ENCODE measurements at regions not wholly inside any gene's neighbourhood (a gene's known extent, or its start where the extent isn't known, plus 50 kb on each side); places are given as distances from the start of the nearest gene placed in this dataset.

- Mint-ChIP-seq H3K27me3 (peaks cover 2% of the 10 kb centered on the region), H3K4me3 (no peak overlapping the region), H3K36me3 (no peaks in the 10 kb centered on the region), H3K4me1 (ENCODE audit: low read depth) (no peaks in the 10 kb centered on the region), H3K9me3 (ENCODE audit: low read depth) (peaks cover 3% of the 10 kb centered on the region), H3K27ac (no peak overlapping the region)
Observed at GRCh38 chr1:60173729-60174505, 100.3 kb upstream of the C1orf87 start.

- peaks cover 3% of the 10 kb centered on the region for H3K9me3 Mint-ChIP-seq (ENCODE audit: low read depth)
- H3K4me3 Mint-ChIP-seq: no peak overlapping the region
- peaks cover 2% of the 10 kb centered on the region for H3K27me3 Mint-ChIP-seq
- H3K36me3 Mint-ChIP-seq: no peaks in the 10 kb centered on the region
- no peaks in the 10 kb centered on the region for H3K4me1 Mint-ChIP-seq (ENCODE audit: low read depth)
- no peak overlapping the region for H3K27ac Mint-ChIP-seq
Observed at GRCh38 chr1:60173006-60173405, 99.4 kb upstream of the C1orf87 start.

DNA sequence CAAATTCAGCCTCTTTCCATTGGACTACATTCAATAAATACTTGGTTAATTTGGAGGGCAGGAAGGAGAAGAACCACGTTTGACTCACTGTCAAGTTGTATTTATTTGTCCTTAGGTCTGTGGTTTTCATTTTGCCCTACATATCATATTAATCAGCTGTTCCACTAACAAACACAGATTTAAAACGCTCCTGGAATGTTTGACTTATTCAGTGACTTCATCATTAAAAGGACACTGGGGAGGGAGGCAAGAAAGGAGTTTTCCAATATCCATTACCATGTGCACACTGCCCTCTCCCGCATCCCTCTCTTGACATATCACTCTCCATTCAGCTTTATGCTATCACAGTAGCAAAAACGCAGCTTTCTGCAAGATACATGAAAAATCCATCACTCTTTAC is 98.2 kb upstream of the C1orf87 start:
- no peak overlapping the region for H3K27ac Mint-ChIP-seq
- no peaks in the 10 kb centered on the region for H3K36me3 Mint-ChIP-seq
- H3K27me3 Mint-ChIP-seq: peaks cover 2% of the 10 kb centered on the region
- H3K4me1 Mint-ChIP-seq (ENCODE audit: low read depth): no peaks in the 10 kb centered on the region
- no peak overlapping the region for H3K4me3 Mint-ChIP-seq
- peaks cover 3% of the 10 kb centered on the region for H3K9me3 Mint-ChIP-seq (ENCODE audit: low read depth)

DNA sequence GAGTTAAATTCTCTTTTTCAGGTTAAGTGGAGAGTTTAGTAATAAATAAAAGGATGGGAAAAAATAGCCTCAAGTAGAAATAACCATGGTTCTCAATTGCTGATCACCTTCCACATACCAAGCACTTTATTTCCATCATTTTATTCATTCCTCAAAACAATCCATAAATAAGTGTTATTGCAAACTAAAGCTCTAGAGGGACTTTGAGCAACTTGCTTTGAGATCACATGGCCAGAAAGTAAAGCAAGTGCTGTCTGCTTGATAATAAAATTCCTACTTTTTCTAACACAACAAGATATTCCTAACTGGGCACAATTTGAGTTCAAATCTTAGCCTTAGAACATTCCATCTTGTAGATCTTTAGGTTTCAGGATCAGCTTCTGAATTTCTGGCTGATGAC is 97.1 kb upstream of the C1orf87 start:
- Mint-ChIP-seq H3K4me1 (ENCODE audit: low read depth) (no peaks in the 10 kb centered on the region), H3K4me3 (no peak overlapping the region), H3K27ac (no peak overlapping the region), H3K27me3 (peaks cover 2% of the 10 kb centered on the region), H3K9me3 (ENCODE audit: low read depth) (peaks cover 3% of the 10 kb centered on the region), H3K36me3 (no peaks in the 10 kb centered on the region)

DNA sequence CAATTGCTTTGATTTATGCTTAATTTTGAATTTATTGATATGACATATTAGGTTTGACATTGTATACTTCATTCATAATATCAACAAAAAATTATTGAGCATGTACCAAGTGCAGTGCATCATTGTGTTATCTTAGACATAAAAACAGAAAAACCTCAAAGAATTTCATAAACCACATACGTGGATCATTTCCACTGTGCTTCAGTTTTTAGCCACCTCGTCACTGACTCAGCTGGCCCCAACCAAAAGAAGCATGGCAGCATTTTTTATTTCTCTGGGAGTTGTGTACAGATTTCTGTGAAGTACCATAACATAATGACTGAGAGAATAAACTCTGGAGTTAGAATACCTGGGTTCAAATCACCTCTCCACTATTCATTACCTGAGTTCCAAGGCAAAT is 95.6 kb upstream of the C1orf87 start:
- no peak overlapping the region for H3K27ac Mint-ChIP-seq
- H3K9me3 Mint-ChIP-seq (ENCODE audit: low read depth): peaks cover 3% of the 10 kb centered on the region
- peaks cover 2% of the 10 kb centered on the region for H3K27me3 Mint-ChIP-seq
- H3K4me1 Mint-ChIP-seq (ENCODE audit: low read depth): no peaks in the 10 kb centered on the region
- no peaks in the 10 kb centered on the region for H3K36me3 Mint-ChIP-seq
- H3K4me3 Mint-ChIP-seq: no peak overlapping the region

DNA sequence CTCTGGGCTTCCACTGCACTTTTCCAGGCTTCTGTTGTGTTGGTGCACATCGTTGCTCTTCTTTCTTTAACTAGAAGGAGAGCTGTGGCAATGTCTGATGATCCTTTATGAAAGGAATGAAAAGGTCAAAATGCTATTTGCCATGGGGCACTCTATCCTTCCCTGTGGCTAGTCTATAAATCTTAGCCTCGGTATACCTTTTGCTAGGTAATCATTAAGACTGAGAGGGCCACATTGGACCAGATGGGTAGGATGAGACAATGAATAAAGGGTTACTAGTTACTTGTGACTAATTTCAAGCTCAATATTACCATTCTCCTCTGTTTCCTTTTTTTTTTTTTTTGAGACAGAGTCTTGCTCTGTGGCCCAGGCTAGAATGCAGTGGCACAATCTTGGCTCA is 89.4 kb upstream of the C1orf87 start:
- H3K9me3 Mint-ChIP-seq (ENCODE audit: low read depth): no peaks in the 10 kb centered on the region
- H3K4me1 Mint-ChIP-seq (ENCODE audit: low read depth): no peaks in the 10 kb centered on the region
- H3K27ac Mint-ChIP-seq: no peak overlapping the region
- H3K27me3 Mint-ChIP-seq: peaks cover 1% of the 10 kb centered on the region
- H3K4me3 Mint-ChIP-seq: no peak overlapping the region
- H3K36me3 Mint-ChIP-seq: no peaks in the 10 kb centered on the region

DNA sequence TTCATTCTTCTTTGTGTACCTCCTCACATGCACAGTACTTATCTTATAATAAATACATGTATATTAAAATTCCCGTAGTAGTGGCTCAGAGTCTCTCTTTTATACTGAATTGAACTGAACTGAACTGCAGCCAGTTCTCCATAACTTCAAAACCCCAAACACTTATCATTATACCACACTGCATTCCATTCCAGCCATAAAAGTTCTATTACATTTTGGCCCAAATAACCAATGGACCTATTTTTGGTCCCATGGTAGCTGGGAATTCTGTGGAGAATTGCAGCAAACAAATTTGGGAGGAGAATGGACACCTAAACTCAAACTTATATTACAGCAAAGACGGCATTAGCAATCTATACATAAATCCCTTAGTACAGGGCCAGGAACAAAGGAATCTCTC is 86.6 kb upstream of the C1orf87 start:
- peaks cover 5% of the 10 kb centered on the region for H3K27me3 Mint-ChIP-seq
- no peak overlapping the region for H3K27ac Mint-ChIP-seq
- H3K9me3 Mint-ChIP-seq (ENCODE audit: low read depth): no peaks in the 10 kb centered on the region
- no peaks in the 10 kb centered on the region for H3K4me1 Mint-ChIP-seq (ENCODE audit: low read depth)
- no peak overlapping the region for H3K4me3 Mint-ChIP-seq
- H3K36me3 Mint-ChIP-seq: no peaks in the 10 kb centered on the region

- no peaks in the 10 kb centered on the region for H3K36me3 Mint-ChIP-seq
- no peak overlapping the region for H3K4me3 Mint-ChIP-seq
- no peaks in the 10 kb centered on the region for H3K9me3 Mint-ChIP-seq (ENCODE audit: low read depth)
- H3K27me3 Mint-ChIP-seq: peaks cover 5% of the 10 kb centered on the region
- no peaks in the 10 kb centered on the region for H3K4me1 Mint-ChIP-seq (ENCODE audit: low read depth)
- no peak overlapping the region for H3K27ac Mint-ChIP-seq
Observed at GRCh38 chr1:60156371-60156770, 82.8 kb upstream of the C1orf87 start.

- Mint-ChIP-seq H3K4me1 (ENCODE audit: low read depth) (no peaks in the 10 kb centered on the region), H3K36me3 (no peaks in the 10 kb centered on the region), H3K27ac (no peak overlapping the region), H3K9me3 (ENCODE audit: low read depth) (no peaks in the 10 kb centered on the region), H3K27me3 (peaks cover 12% of the 10 kb centered on the region), H3K4me3 (no peak overlapping the region)
Observed at GRCh38 chr1:60153961-60154360, 80.4 kb upstream of the C1orf87 start.

- no peak overlapping the region for H3K4me3 Mint-ChIP-seq
- no peak overlapping the region for H3K27ac Mint-ChIP-seq
- no peaks in the 10 kb centered on the region for H3K4me1 Mint-ChIP-seq (ENCODE audit: low read depth)
- H3K36me3 Mint-ChIP-seq: no peaks in the 10 kb centered on the region
- no peaks in the 10 kb centered on the region for H3K9me3 Mint-ChIP-seq (ENCODE audit: low read depth)
- peaks cover 10% of the 10 kb centered on the region for H3K27me3 Mint-ChIP-seq
Observed at GRCh38 chr1:60152891-60153290, 79.3 kb upstream of the C1orf87 start.

DNA sequence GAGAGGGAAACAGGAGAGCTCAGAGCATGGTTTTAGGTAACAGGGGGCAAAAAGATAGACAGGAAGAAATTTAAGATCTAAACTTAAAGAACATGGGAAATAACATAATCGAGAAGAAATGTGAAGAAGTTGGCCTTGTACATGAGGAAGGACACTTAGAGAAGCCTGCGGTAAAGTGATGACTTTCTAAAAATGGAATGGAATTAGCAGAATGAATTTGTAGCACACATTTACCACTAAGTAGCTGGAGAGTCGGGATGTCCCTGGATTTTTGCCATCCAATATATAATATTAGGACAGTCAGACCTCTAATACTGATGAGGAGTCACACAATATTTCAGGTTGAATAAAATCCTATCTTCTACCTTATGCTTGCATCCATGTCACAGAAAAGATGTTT is 77.7 kb upstream of the C1orf87 start:
- no peak overlapping the region for H3K27ac Mint-ChIP-seq
- H3K4me3 Mint-ChIP-seq: no peak overlapping the region
- peaks cover 8% of the 10 kb centered on the region for H3K27me3 Mint-ChIP-seq
- no peaks in the 10 kb centered on the region for H3K9me3 Mint-ChIP-seq (ENCODE audit: low read depth)
- no peaks in the 10 kb centered on the region for H3K36me3 Mint-ChIP-seq
- no peaks in the 10 kb centered on the region for H3K4me1 Mint-ChIP-seq (ENCODE audit: low read depth)

DNA sequence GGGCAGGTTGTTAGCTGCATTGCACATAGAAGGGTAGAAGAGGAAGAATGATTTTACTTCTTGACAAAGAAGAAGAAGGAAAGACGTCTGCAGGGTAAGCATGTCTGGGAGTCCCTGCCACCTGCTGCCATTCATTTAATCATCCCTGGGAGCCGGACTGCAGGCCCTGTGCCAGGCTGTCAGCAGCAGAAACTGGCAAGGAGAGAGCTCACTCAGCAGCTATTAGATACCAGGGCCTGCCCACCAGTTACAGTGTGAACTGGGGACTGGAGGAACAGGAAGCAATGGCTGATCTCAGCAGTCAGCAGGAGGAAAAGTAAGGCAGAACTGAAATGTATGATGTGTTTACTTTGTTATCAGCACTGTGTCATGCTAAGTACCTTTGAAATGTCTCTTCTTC is 75.7 kb upstream of the C1orf87 start:
- Mint-ChIP-seq H3K27ac (no peak overlapping the region), H3K9me3 (ENCODE audit: low read depth) (no peaks in the 10 kb centered on the region), H3K4me3 (no peak overlapping the region), H3K36me3 (no peaks in the 10 kb centered on the region), H3K27me3 (peaks cover 6% of the 10 kb centered on the region), H3K4me1 (ENCODE audit: low read depth) (no peaks in the 10 kb centered on the region)

DNA sequence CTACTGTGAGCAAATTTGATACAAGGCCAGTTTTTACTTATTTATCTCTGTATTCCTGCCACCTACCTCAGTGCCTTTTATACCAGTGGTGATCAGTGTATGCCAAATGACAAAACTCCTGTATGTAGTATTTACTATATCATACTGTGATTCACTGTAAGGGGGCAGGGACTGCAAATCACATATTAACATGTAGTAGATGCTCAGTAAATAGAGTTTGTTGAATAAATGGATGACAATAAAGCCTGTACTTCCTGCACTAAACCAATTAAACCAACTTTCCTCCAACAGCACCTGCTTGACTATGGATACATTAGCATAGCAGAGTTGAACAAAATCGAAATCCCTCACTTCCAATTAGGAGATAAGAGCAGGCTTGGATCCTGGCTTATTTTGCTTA is 73.3 kb upstream of the C1orf87 start:
- Mint-ChIP-seq H3K4me3 (no peak overlapping the region), H3K27me3 (peaks cover 6% of the 10 kb centered on the region), H3K9me3 (ENCODE audit: low read depth) (no peaks in the 10 kb centered on the region), H3K4me1 (ENCODE audit: low read depth) (no peaks in the 10 kb centered on the region), H3K36me3 (no peaks in the 10 kb centered on the region), H3K27ac (no peak overlapping the region)

GRCh38 chr1:60145771-60146170 is 72.2 kb upstream of the C1orf87 start:
- Mint-ChIP-seq H3K27me3 (peaks cover 4% of the 10 kb centered on the region), H3K36me3 (no peaks in the 10 kb centered on the region)

DNA sequence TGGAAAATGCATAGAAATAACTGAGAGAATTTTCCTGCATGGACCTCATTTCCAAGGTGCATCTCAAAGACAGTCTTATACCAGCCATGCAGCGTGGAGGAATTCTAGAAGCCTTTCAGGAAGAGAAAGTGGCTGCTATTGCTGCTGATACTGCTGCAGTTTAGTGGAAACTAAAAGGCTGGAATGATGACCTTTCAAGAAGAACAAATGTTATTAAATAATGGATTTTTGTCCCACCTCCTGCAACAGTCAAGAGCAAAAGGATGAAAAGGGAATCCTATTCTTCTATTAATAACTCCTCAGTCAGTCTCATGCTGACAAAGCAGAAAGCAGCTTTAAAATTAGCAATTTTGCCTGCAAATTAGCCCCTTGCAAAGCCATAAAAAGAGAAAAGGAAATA is 68.2 kb upstream of the C1orf87 start:
- no peak overlapping the region for H3K27ac Mint-ChIP-seq
- H3K9me3 Mint-ChIP-seq (ENCODE audit: low read depth): no peaks in the 10 kb centered on the region
- H3K27me3 Mint-ChIP-seq: peaks cover 3% of the 10 kb centered on the region
- no peaks in the 10 kb centered on the region for H3K36me3 Mint-ChIP-seq
- H3K4me1 Mint-ChIP-seq (ENCODE audit: low read depth): no peaks in the 10 kb centered on the region
- H3K4me3 Mint-ChIP-seq: no peak overlapping the region

More at GRCh38 chr1:60145771-60146170, 72.2 kb upstream of the C1orf87 start:
- H3K4me3 Mint-ChIP-seq: no peak overlapping the region
- no peak overlapping the region for H3K27ac Mint-ChIP-seq
- H3K9me3 Mint-ChIP-seq (ENCODE audit: low read depth): no peaks in the 10 kb centered on the region
- H3K4me1 Mint-ChIP-seq (ENCODE audit: low read depth): no peaks in the 10 kb centered on the region

DNA sequence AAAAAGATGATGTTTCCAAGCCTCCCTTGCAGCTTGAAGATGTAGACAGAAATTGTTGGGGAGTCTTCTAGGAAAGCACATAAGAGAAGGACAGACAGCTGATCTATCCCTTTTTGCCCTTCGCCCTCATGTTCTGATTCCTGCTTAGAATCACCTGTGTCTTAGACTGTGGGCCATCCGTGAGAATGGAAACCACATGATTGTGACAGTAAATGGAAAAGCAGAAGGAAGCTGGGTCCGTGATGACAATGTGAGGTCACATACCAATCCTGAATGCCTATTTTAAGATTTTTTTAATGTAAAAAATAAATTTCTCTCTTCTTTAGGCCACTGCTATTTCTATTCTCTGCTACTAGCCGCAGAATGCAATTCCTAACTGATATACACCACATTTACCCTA is 67.7 kb upstream of the C1orf87 start:
- peaks cover 3% of the 10 kb centered on the region for H3K27me3 Mint-ChIP-seq
- no peak overlapping the region for H3K4me3 Mint-ChIP-seq
- H3K9me3 Mint-ChIP-seq (ENCODE audit: low read depth): no peaks in the 10 kb centered on the region
- no peaks in the 10 kb centered on the region for H3K4me1 Mint-ChIP-seq (ENCODE audit: low read depth)
- no peak overlapping the region for H3K27ac Mint-ChIP-seq
- H3K36me3 Mint-ChIP-seq: no peaks in the 10 kb centered on the region

Data from activated naive CD8-positive, alpha-beta T cell (primary cell).